HEK293T (cell line): ENCODE measurements at regions not wholly inside any gene's neighbourhood (a gene's known extent, or its start where the extent isn't known, plus 50 kb on each side); places are given as distances from the start of the nearest gene placed in this dataset.

Source experiments
- ARNT ChIP-seq: fragments of 450-650 bp; IDR thresholded peaks from 2 replicates; pipeline ENCODE4 v1.6.1; 2017; ENCODE audit warnings: mild to moderate bottlenecking
- BHLHE40 ChIP-seq: fragments of 450-650 bp; IDR thresholded peaks from 2 replicates; pipeline ENCODE4 v1.6.1; 2016; ENCODE audit warnings: mild to moderate bottlenecking, moderate library complexity, borderline replicate concordance
- ELF4 ChIP-seq: fragments of 450-650 bp; IDR thresholded peaks from 2 replicates; pipeline ENCODE4 v1.6.1; 2017; ENCODE audit warnings: antibody characterized with exemption
- FOXA1 ChIP-seq: fragments of 450-650 bp; IDR thresholded peaks from 2 replicates; pipeline ENCODE4 v1.6.1; 2016; ENCODE audit warnings: mild to moderate bottlenecking
- FOXM1 ChIP-seq: fragments of 450-650 bp; IDR thresholded peaks from 2 replicates; pipeline ENCODE4 v1.6.1; 2017; ENCODE audit warnings: mild to moderate bottlenecking, borderline replicate concordance
- HDGF ChIP-seq: fragments of 450-650 bp; IDR thresholded peaks from 2 replicates; pipeline ENCODE4 v1.6.1; 2017; ENCODE audit warnings: antibody characterized with exemption, borderline replicate concordance
- NFRKB ChIP-seq: fragments of 450-650 bp; IDR thresholded peaks from 2 replicates; pipeline ENCODE4 v1.6.1; 2016; ENCODE audit warnings: mild to moderate bottlenecking, moderate library complexity
- SP1 ChIP-seq: fragments of 450-650 bp; IDR thresholded peaks from 2 replicates; pipeline ENCODE4 v1.6.1; 2017
- SUZ12 ChIP-seq: fragments of 450-650 bp; IDR thresholded peaks from 2 replicates; pipeline ENCODE4 v1.6.1; 2016; ENCODE audit warnings: mild to moderate bottlenecking
- ZNF384 ChIP-seq: fragments of 450-650 bp; IDR thresholded peaks from 2 replicates; pipeline ENCODE4 v1.6.1; 2016
- TF ChIP-seq, protein P1 (sequence below): fragments of 450-650 bp; IDR thresholded peaks from 2 replicates; pipeline ENCODE4 v1.6.1; 2016

DNA sequence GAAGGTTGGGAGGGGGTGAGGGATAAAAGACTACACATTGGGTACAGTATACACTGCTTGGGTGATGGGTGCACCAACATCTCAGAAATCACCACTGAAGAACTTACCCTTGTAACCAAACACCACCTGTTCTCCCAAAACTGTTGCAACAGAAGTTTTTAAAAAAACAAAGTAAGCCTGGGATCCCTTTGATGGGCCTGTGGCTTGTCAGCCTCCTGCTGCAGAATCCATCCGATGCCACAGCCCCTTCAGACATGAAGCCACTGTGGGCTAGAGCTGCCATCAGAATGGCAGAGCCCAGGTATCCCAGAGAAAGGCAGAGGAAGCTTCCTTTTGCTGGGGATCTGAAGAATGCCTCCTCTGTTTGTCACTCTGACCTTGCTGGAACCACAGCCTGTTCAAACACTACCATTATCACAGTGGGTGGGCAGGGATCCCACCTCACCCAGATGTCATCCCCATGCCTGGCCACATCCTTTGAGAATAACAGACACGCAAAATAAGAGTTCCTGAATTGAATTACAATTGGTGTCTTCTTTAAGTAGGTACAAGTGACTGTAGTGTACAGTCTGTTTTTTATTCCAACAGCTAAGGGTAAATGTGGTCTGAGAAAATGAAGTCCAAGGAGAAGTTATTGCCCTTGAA is 78.1 kb upstream of the DIRAS2 start:
- no peak for TF ChIP-seq FOXM1
- TF ChIP-seq BHLHE40, result no peak
- TF ChIP-seq NFRKB, result no peak
- no peak for TF ChIP-seq ZNF384
- TF ChIP-seq ELF4, result no peak
- TF ChIP-seq SP1, result no peak
- no peak for TF ChIP-seq FOXA1
- no peak for TF ChIP-seq SUZ12
- TF ChIP-seq HDGF, result no peak
- TF ChIP-seq, protein P1, sequence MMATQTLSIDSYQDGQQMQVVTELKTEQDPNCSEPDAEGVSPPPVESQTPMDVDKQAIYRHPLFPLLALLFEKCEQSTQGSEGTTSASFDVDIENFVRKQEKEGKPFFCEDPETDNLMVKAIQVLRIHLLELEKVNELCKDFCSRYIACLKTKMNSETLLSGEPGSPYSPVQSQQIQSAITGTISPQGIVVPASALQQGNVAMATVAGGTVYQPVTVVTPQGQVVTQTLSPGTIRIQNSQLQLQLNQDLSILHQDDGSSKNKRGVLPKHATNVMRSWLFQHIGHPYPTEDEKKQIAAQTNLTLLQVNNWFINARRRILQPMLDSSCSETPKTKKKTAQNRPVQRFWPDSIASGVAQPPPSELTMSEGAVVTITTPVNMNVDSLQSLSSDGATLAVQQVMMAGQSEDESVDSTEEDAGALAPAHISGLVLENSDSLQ, result no peak
- no peak for TF ChIP-seq ARNT
